ENCODE measurements at regions not wholly inside any gene's neighbourhood (a gene's known extent, or its start where the extent isn't known, plus 50 kb on each side); places are given as distances from the start of the nearest gene placed in this dataset.

DNA sequence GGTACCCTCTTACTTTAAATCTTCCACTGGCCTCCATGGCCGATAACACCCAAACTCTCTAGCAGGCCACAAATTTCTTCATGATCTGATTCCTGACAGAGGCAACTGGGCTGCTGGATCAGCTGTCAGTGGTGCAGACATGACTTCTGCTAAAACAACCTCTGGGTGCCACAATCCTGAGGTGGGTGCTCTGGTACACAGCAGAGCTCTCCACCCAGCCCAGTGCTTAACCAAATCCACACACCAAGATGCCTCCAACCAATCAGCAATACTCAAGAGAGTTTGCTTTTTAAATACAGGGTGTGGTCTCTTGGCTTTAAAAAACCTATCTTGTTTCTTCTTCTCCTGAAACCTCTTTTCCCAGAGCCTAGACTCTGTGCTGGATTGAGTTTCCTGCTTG lies 126.6 kb upstream of the SPACA1 start:
- TF ChIP-seq POLR2A (IDR thresholded peaks at IDR 0.05), result no peak
- TF ChIP-seq, protein P1, sequence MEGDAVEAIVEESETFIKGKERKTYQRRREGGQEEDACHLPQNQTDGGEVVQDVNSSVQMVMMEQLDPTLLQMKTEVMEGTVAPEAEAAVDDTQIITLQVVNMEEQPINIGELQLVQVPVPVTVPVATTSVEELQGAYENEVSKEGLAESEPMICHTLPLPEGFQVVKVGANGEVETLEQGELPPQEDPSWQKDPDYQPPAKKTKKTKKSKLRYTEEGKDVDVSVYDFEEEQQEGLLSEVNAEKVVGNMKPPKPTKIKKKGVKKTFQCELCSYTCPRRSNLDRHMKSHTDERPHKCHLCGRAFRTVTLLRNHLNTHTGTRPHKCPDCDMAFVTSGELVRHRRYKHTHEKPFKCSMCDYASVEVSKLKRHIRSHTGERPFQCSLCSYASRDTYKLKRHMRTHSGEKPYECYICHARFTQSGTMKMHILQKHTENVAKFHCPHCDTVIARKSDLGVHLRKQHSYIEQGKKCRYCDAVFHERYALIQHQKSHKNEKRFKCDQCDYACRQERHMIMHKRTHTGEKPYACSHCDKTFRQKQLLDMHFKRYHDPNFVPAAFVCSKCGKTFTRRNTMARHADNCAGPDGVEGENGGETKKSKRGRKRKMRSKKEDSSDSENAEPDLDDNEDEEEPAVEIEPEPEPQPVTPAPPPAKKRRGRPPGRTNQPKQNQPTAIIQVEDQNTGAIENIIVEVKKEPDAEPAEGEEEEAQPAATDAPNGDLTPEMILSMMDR (IDR thresholded peaks at IDR 0.05), result no peak
- intact Hi-C loops (cut with DNase I), result no loop called here
- 84 to 100% methylated on average over 1 of the region's 1 CpG for WGBS, 2 donors
- Histone ChIP-seq H3K27ac (no peak overlapping the region), H3K27me3 (no peaks in the 10 kb centered on the region), H3K9me3 (no peaks in the 10 kb centered on the region), H3K4me1 (no peaks in the 10 kb centered on the region), H3K4me3 (no peak overlapping the region), H3K36me3 (replicated peaks in 1 of 2; ENCODE audit: insufficient read depth in 1 of 2, low read depth in 2 of 2) (no peaks in the 10 kb centered on the region)
- DNase-seq, result no peak
- no peak for ATAC-seq

DNA sequence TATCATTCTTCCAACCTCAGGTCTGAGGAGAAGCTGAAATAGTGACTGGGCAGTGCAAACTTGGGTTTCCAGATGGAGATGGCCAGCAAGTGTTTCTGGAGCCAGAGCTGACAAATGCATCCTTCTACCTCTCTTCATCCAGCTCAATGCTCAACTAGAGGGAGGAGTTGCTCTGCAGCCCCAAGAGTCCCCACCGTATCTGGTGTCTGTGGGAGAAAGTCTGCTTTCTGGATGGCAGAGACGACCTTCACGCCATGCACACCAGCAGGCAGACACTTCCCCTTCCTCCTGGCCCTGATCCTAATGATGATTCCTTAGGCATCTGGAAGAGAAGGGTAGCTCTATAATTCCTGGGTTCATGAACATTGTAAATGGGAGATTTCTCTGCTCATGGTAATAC lies 127.4 kb upstream of the SPACA1 start:
- no peaks in the 10 kb centered on the region for H3K4me1 ChIP-seq
- H3K27ac ChIP-seq, result no peak overlapping the region
- no peak overlapping the region for H3K4me3 ChIP-seq
- no peak for TF ChIP-seq POLR2A (IDR thresholded peaks at IDR 0.05)
- TF ChIP-seq, protein P1 (IDR thresholded peaks at IDR 0.05), result no peak
- no peak for ATAC-seq
- no peaks in the 10 kb centered on the region for H3K9me3 ChIP-seq
- no peaks in the 10 kb centered on the region for H3K27me3 ChIP-seq
- H3K36me3 ChIP-seq (replicated peaks in 1 of 2; ENCODE audit: insufficient read depth in 1 of 2, low read depth in 2 of 2), result no peaks in the 10 kb centered on the region
- 60 to 73% methylated on average over 2 to 3 of the region's 3 CpGs for WGBS, 2 donors
- intact Hi-C loops (cut with DNase I), result no loop called here
- no peak for DNase-seq

DNA sequence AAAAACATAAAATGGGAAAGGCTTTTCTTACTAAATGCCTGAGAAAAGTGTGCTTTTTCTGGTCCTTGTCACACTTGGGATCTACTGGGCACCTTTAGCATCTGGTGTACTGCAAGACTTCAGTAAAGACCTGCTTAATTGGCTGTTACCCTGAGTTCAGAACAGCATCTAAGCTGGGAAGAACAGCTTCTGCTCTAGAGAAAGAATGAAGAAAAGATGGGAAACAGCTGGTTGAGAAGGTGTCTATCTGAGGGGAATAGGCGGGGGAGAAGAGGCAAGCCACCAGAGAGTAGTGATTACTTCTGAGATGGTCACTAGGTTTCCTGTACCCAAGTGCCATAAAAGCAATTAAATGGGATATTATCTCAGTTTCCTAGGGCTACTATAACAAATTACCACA lies 128.2 kb upstream of the SPACA1 start:
- no peaks in the 10 kb centered on the region for H3K4me1 ChIP-seq
- intact Hi-C loops (cut with DNase I), result no loop called here
- TF ChIP-seq, protein P1 (IDR thresholded peaks at IDR 0.05), result no peak
- TF ChIP-seq POLR2A (IDR thresholded peaks at IDR 0.05), result no peak
- ATAC-seq (no peak), DNase-seq (no peak)
- H3K9me3 ChIP-seq, result no peaks in the 10 kb centered on the region
- no peak overlapping the region for H3K27ac ChIP-seq
- no peaks in the 10 kb centered on the region for H3K27me3 ChIP-seq
- WGBS, 2 donors, result 67 to 92% methylated on average over 1 of the region's 1 CpG
- no peak overlapping the region for H3K4me3 ChIP-seq
- no peaks in the 10 kb centered on the region for H3K36me3 ChIP-seq (replicated peaks in 1 of 2; ENCODE audit: insufficient read depth in 1 of 2, low read depth in 2 of 2)

DNA sequence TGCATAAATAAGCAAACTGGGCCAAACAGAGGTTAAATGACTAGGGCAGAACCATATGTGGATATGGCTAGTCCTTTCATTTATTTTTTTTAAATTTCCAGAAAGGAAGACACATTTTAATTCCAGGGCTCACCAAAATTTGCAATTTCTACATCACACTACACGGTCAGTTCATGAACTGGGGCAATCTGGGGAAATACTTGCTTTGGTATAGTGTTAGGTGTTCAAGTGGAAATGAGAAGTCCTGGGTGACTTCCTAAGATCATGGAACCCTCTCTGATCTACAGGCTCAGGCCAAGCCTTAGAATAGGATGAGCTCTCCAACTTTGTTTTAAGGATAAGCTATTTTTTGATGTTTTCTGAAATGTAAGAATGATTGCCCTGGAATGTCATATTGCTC lies 128.6 kb upstream of the SPACA1 start:
- DNase-seq, result no peak
- Histone ChIP-seq H3K9me3 (no peaks in the 10 kb centered on the region), H3K36me3 (replicated peaks in 1 of 2; ENCODE audit: insufficient read depth in 1 of 2, low read depth in 2 of 2) (no peaks in the 10 kb centered on the region), H3K4me3 (no peak overlapping the region), H3K27me3 (no peaks in the 10 kb centered on the region), H3K4me1 (no peaks in the 10 kb centered on the region), H3K27ac (no peak overlapping the region)
- intact Hi-C loops (cut with DNase I), result no loop called here
- no peak for ATAC-seq
- 76 to 82% methylated on average over 1 of the region's 1 CpG for WGBS, 2 donors
- TF ChIP-seq, protein P1 (IDR thresholded peaks at IDR 0.05), result no peak
- TF ChIP-seq POLR2A (IDR thresholded peaks at IDR 0.05), result no peak

DNA sequence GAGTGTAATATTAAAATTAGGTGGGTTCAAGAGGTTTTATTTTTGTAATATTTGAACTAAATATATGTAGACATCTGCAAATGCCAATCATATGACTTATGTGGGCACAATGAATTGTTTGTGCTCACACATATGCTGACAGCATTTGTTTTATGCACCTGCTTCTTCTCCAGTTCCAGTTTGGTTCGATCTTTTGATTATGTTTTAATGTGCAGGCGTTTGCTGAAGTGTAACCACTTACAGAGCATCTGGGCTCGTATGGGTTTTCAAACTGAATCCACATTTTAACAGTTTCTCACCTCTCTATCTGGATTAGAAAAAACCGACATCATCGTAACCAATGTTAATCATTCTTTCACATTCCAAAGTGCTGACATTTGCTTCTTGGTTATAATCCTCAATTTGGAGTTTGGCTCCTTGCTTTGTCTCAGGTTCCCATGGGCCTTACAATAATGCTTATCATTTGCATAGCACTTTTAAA lies 129.1 kb upstream of the SPACA1 start:
- H3K36me3 ChIP-seq (replicated peaks in 1 of 2; ENCODE audit: insufficient read depth in 1 of 2, low read depth in 2 of 2), result no peaks in the 10 kb centered on the region
- WGBS, 2 donors, result 42 to 54% methylated on average over 5 of the region's 5 CpGs
- no peak for DNase-seq
- intact Hi-C loops (cut with DNase I), result no loop called here
- no peak overlapping the region for H3K4me3 ChIP-seq
- no peaks in the 10 kb centered on the region for H3K9me3 ChIP-seq
- no peak overlapping the region for H3K27ac ChIP-seq
- no peaks in the 10 kb centered on the region for H3K4me1 ChIP-seq
- H3K27me3 ChIP-seq, result no peaks in the 10 kb centered on the region
- no peak for ATAC-seq
- TF ChIP-seq, protein P1 (IDR thresholded peaks at IDR 0.05), result no peak
- TF ChIP-seq POLR2A (IDR thresholded peaks at IDR 0.05), result no peak

Measured in body of pancreas (tissue), 4 donors.